IMR-90 (cell line): ENCODE measurements at regions not wholly inside any gene's neighbourhood (a gene's known extent, or its start where the extent isn't known, plus 50 kb on each side); places are given as distances from the start of the nearest gene placed in this dataset.

ENCODE experiments used
- ATAC-seq: fragments of 200-7000 bp; cut with Tn5 transposase; 2 replicates; pipeline ENCODE4 v1.9.1; 2020; ENCODE audit warnings: low read depth, mild to moderate bottlenecking, moderate library complexity
- BruUV-seq: library from RNA; stranded (reverse); fragments of 400-500 nt; replicated peaks from 2 replicates; lab custom pipeline; 2021; lab: Mats Ljungman, UMichigan
- CTCF ChIA-PET: fragments of 300-600 bp; formaldehyde crosslinking; extraction: SDS; loops from one replicate; lab custom pipeline; 2021; ENCODE audit warnings: antibody characterized with exemption; lab: Yijun Ruan, JAX
- POLR2A ChIA-PET: fragments of 300-600 bp; sonication (Branson Sonifier 250); formaldehyde crosslinking; loops from one replicate; lab custom pipeline; 2022; ENCODE audit warnings: antibody characterized with exemption; ENCODE audit not compliant: unreplicated experiment; lab: Charles Lee
- DNase-seq: peaks from one replicate; pipeline ENCODE4 v3.0.0; 2013
- H2AFZ ChIP-seq: replicated peaks from 2 replicates; pipeline ENCODE3; 2013; ENCODE audit warnings: low read length, mild to moderate bottlenecking; ENCODE audit not compliant: poor library complexity
- H2AK5ac ChIP-seq: 2 replicates; pipeline ENCODE4 v1.6.1; 2013; ENCODE audit warnings: low read depth, low read length, inconsistent platforms
- H2AK9ac ChIP-seq: replicated peaks from 2 replicates; pipeline ENCODE3; 2013; ENCODE audit warnings: mild to moderate bottlenecking, low read depth, low read length, moderate library complexity; ENCODE audit not compliant: poor library complexity
- H2BK120ac ChIP-seq: 2 replicates; pipeline ENCODE4 v1.6.1; 2013; ENCODE audit warnings: low read depth, low read length, inconsistent platforms
- H2BK15ac ChIP-seq: 3 replicates; pipeline ENCODE4 v1.6.1; 2013; ENCODE audit warnings: low read depth, low read length, inconsistent platforms
- H2BK20ac ChIP-seq: 2 replicates; pipeline ENCODE4 v1.6.1; 2013; ENCODE audit warnings: low read depth, mild to moderate bottlenecking, inconsistent platforms, low read length, moderate library complexity
- H2BK5ac ChIP-seq: 2 replicates; pipeline ENCODE4 v1.6.1; 2013; ENCODE audit warnings: mild to moderate bottlenecking, low read depth, low read length, inconsistent platforms; ENCODE audit not compliant: poor library complexity, severe bottlenecking
- H3K14ac ChIP-seq: replicated peaks from 2 replicates; pipeline ENCODE4 v1.6.1; 2013; ENCODE audit warnings: low read depth, low read length, inconsistent platforms
- H3K18ac ChIP-seq: 2 replicates; pipeline ENCODE4 v1.6.1; 2013; ENCODE audit warnings: low read depth, low read length, control low read depth
- H3K23ac ChIP-seq: 2 replicates; pipeline ENCODE4 v1.6.1; 2013; ENCODE audit warnings: low read depth, low read length, inconsistent platforms
- H3K27ac ChIP-seq: 2 replicates; pipeline ENCODE4 v1.5.1; 2013; ENCODE audit warnings: mild to moderate bottlenecking, control low read depth, low read length; ENCODE audit not compliant: insufficient read depth
- H3K27me3 ChIP-seq: 2 replicates; pipeline ENCODE4 v1.6.1; 2013; ENCODE audit warnings: low read length; ENCODE audit not compliant: control insufficient read depth, insufficient read depth
- H3K36me3 ChIP-seq: 2 replicates; pipeline ENCODE4 v1.6.1; 2013; ENCODE audit warnings: low read length, mixed read lengths; ENCODE audit not compliant: control insufficient read depth, insufficient read depth
- H3K4ac ChIP-seq: 2 replicates; pipeline ENCODE4 v1.6.1; 2013; ENCODE audit warnings: low read depth, low read length, inconsistent platforms
- H3K4me1 ChIP-seq: 2 replicates; pipeline ENCODE4 v1.6.1; 2013; ENCODE audit warnings: low read length, mixed read lengths; ENCODE audit not compliant: control insufficient read depth, insufficient read depth
- H3K4me2 ChIP-seq: 2 replicates; pipeline ENCODE4 v1.6.1; 2013; ENCODE audit warnings: low read depth, mild to moderate bottlenecking, control low read depth, low read length, moderate library complexity
- H3K4me3 ChIP-seq: 2 replicates; pipeline ENCODE4 v1.5.1; 2013; ENCODE audit warnings: low read depth, mild to moderate bottlenecking, control low read depth, low read length, moderate library complexity; ENCODE audit not compliant: insufficient read depth
- H3K56ac ChIP-seq: 2 replicates; pipeline ENCODE4 v1.6.1; 2013; ENCODE audit warnings: low read length, inconsistent platforms; ENCODE audit not compliant: insufficient read depth; ENCODE audit errors: extremely low read depth
- H3K79me1 ChIP-seq, 2 experiments: 2 replicates each; pipeline ENCODE4 v1.6.1; 2013; ENCODE audit warnings: low read length in 2 of 2, inconsistent platforms in 1 of 2, low read depth in 1 of 2
- H3K9ac ChIP-seq: 2 replicates; pipeline ENCODE4 v1.6.1; 2013; ENCODE audit warnings: low read depth, low read length, control low read depth
- H3K9me1 ChIP-seq: 2 replicates; pipeline ENCODE4 v1.6.1; 2013; ENCODE audit warnings: low read length, inconsistent platforms; ENCODE audit not compliant: insufficient read depth
- H3K9me3 ChIP-seq: 2 replicates; pipeline ENCODE4 v1.6.1; 2013; ENCODE audit warnings: low read length; ENCODE audit not compliant: control insufficient read depth, insufficient read depth
- H4K20me1 ChIP-seq: 2 replicates; pipeline ENCODE4 v1.6.1; 2013; ENCODE audit warnings: low read length, inconsistent platforms; ENCODE audit not compliant: insufficient read depth
- H4K5ac ChIP-seq: 2 replicates; pipeline ENCODE4 v1.6.1; 2013; ENCODE audit warnings: mild to moderate bottlenecking, low read depth, low read length, control low read depth
- H4K8ac ChIP-seq, 2 experiments: 2 replicates each; pipeline ENCODE4 v1.6.1; 2013; ENCODE audit warnings: low read depth in 2 of 2, low read length in 2 of 2, control low read depth in 1 of 2, inconsistent platforms in 1 of 2
- H4K91ac ChIP-seq: 2 replicates; pipeline ENCODE4 v1.6.1; 2013; ENCODE audit warnings: low read depth, low read length, inconsistent platforms; ENCODE audit not compliant: insufficient read depth
- BHLHE40 ChIP-seq: fragments of 150-350 bp; IDR thresholded peaks from 2 replicates; pipeline ENCODE4 v1.6.1; 2016; ENCODE audit warnings: mild to moderate bottlenecking, low read depth, low read length
- CEBPB ChIP-seq: IDR thresholded peaks from 2 replicates; pipeline ENCODE4 v1.6.1; 2012; ENCODE audit warnings: low read depth, low read length, improper control_type of control experiment
- FOS ChIP-seq: fragments of 150-350 bp; IDR thresholded peaks from 2 replicates; pipeline ENCODE4 v1.6.1; 2016; ENCODE audit warnings: low read depth, low read length
- MAZ ChIP-seq: IDR thresholded peaks from 2 replicates; pipeline ENCODE4 v1.6.1; 2012; ENCODE audit warnings: low read depth, mild to moderate bottlenecking, low read length, improper control_type of control experiment, moderate library complexity, borderline replicate concordance
- MXI1 ChIP-seq: IDR thresholded peaks from 2 replicates; pipeline ENCODE4 v1.6.1; 2012; ENCODE audit warnings: low read depth, mild to moderate bottlenecking, low read length, moderate library complexity, borderline replicate concordance
- NFE2L2 ChIP-seq: fragments of 150-350 bp; IDR thresholded peaks from 2 replicates; pipeline ENCODE4 v1.6.1; 2016; ENCODE audit warnings: low read depth, mild to moderate bottlenecking, low read length
- POLR2A ChIP-seq: IDR thresholded peaks from 2 replicates; pipeline ENCODE4 v1.6.1; 2012; ENCODE audit warnings: mild to moderate bottlenecking, low read depth, low read length
- RAD21 ChIP-seq: IDR thresholded peaks from 2 replicates; pipeline ENCODE4 v1.6.1; 2012; ENCODE audit warnings: low read length, improper control_type of control experiment
- RCOR1 ChIP-seq: IDR thresholded peaks from 2 replicates; pipeline ENCODE4 v1.6.1; 2012; ENCODE audit warnings: mild to moderate bottlenecking, low read length, improper control_type of control experiment; ENCODE audit not compliant: insufficient replicate concordance
- RFX5 ChIP-seq: IDR thresholded peaks from 2 replicates; pipeline ENCODE4 v1.8.0; 2012; ENCODE audit warnings: low read depth, mild to moderate bottlenecking, low read length, moderate library complexity
- SMC3 ChIP-seq: fragments of 150-350 bp; IDR thresholded peaks from 2 replicates; pipeline ENCODE4 v1.6.1; 2016; ENCODE audit warnings: low read depth, mild to moderate bottlenecking, antibody characterized with exemption, low read length, moderate library complexity
- WGBS, 2 experiments: methylation state at CpG; one replicate each; pipeline versions ENCODE4 v1.1.5 to v1.1.7; 2013; ENCODE audit warnings: missing lambda C conversion rate in 2 of 2; ENCODE audit not compliant: insufficient read length in 1 of 2; ENCODE audit errors: extremely low coverage in 2 of 2; 5-methylcytosine and 5-hydroxymethylcytosine counted together
- dilution Hi-C: fragments of 300-500 bp; cut with HindIII; formaldehyde crosslinking; loops from one replicate; pipeline ENCODE4 v1.14.3; 2018; ENCODE audit warnings: low sequenced_read_pairs; ENCODE audit not compliant: unreplicated experiment
- in situ Hi-C: fragments of 300-500 bp; cut with MboI; formaldehyde crosslinking; loops from 3 replicates; pipeline ENCODE4 v1.14.3; 2019; ENCODE audit warnings: low sequenced_read_pairs, inconsistent platforms, mixed read lengths
- intact Hi-C: fragments of 100-400 bp; cut with micrococcal nuclease; formaldehyde crosslinking; loops from 2 replicates; pipeline ENCODE4 v1.10.0; 2022
- TF ChIP-seq, protein P1 (sequence below): fragments of 150-350 bp; IDR thresholded peaks from 2 replicates; pipeline ENCODE4 v1.6.1; 2017; ENCODE audit warnings: mild to moderate bottlenecking, antibody characterized with exemption, low read length, low read depth
- TF ChIP-seq, protein P2 (sequence below): fragments of 150-350 bp; IDR thresholded peaks from 2 replicates; pipeline ENCODE4 v1.6.1; 2016; ENCODE audit warnings: low read depth, mild to moderate bottlenecking, low read length, moderate library complexity, borderline replicate concordance

DNA sequence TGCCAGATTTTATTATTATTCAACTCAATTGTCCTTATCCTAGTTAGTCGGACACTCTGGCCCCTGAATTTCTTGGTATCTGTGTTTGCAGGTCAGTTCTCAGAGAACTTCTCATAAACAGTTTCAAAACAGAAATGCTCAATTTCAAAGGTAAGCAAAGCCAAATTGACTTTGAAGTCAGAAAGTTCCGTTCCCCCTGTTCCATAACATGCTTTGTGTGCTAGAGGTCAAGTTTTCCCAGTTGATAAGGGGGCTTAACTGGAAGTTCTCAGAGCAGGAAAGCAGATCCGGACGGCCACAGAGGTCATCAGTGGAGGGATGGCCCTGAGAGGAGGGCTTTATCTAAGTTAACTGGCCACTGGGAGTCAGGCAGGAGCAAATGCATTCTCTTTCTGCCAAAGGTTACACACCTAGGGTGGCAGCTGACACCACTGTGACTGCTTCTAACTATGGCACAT, 417.2 kb downstream of the COG6 start:
- H3K4ac ChIP-seq = no peak overlapping the region
- no peaks in the 10 kb centered on the region for H3K4me1 ChIP-seq
- no peaks in the 10 kb centered on the region for H3K9me3 ChIP-seq
- H2BK120ac ChIP-seq = no peak overlapping the region
- BruUV-seq = no TSS peak
- CTCF ChIA-PET = no interaction called here
- TF ChIP-seq BHLHE40 = no peak
- TF ChIP-seq SMC3 = no peak
- TF ChIP-seq CEBPB = no peak
- TF ChIP-seq, protein P1, sequence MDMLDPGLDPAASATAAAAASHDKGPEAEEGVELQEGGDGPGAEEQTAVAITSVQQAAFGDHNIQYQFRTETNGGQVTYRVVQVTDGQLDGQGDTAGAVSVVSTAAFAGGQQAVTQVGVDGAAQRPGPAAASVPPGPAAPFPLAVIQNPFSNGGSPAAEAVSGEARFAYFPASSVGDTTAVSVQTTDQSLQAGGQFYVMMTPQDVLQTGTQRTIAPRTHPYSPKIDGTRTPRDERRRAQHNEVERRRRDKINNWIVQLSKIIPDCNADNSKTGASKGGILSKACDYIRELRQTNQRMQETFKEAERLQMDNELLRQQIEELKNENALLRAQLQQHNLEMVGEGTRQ = no peak
- TF ChIP-seq, protein P2, sequence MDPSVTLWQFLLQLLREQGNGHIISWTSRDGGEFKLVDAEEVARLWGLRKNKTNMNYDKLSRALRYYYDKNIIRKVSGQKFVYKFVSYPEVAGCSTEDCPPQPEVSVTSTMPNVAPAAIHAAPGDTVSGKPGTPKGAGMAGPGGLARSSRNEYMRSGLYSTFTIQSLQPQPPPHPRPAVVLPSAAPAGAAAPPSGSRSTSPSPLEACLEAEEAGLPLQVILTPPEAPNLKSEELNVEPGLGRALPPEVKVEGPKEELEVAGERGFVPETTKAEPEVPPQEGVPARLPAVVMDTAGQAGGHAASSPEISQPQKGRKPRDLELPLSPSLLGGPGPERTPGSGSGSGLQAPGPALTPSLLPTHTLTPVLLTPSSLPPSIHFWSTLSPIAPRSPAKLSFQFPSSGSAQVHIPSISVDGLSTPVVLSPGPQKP = no peak
- no peak for TF ChIP-seq MAZ
- TF ChIP-seq RAD21 = no peak
- TF ChIP-seq POLR2A = no peak
- TF ChIP-seq RCOR1 = no peak
- TF ChIP-seq RFX5 = no peak
- no peak for TF ChIP-seq MXI1
- no peak for TF ChIP-seq NFE2L2
- no peak for TF ChIP-seq FOS
- H3K9ac ChIP-seq = no peak overlapping the region
- H2AK9ac ChIP-seq = no peak overlapping the region
- in situ Hi-C loops (no loop called here), intact Hi-C loops (no loop called here), dilution Hi-C loops (no loop called here)
- no peak overlapping the region for H3K23ac ChIP-seq
- no peak overlapping the region for H3K18ac ChIP-seq
- no peak overlapping the region for H3K56ac ChIP-seq
- H3K27me3 ChIP-seq = no peaks in the 10 kb centered on the region
- no peak overlapping the region for H4K91ac ChIP-seq
- no peak overlapping the region for H2BK20ac ChIP-seq
- no peak overlapping the region for H3K4me2 ChIP-seq
- H4K5ac ChIP-seq = no peak overlapping the region
- no peak overlapping the region for H3K14ac ChIP-seq
- DNase-seq (no peak), ATAC-seq (no peak)
- no peaks in the 10 kb centered on the region for H4K20me1 ChIP-seq
- POLR2A ChIA-PET = no interaction called here
- H2AK5ac ChIP-seq = no peak overlapping the region
- WGBS, 2 experiments = no CpG with 5 or more reads among the region's 4 CpGs
- no peak overlapping the region for H3K4me3 ChIP-seq
- no peak overlapping the region for H4K8ac ChIP-seq
- H3K36me3 ChIP-seq = no peaks in the 10 kb centered on the region
- no peak overlapping the region for H3K27ac ChIP-seq
- no peak overlapping the region for H2BK15ac ChIP-seq
- H2BK5ac ChIP-seq = no peak overlapping the region
- no peak overlapping the region for H2AFZ ChIP-seq
- no peaks in the 10 kb centered on the region for H3K79me1 ChIP-seq
- no peaks in the 10 kb centered on the region for H3K9me1 ChIP-seq
